ENCODE measurements at regions not wholly inside any gene's neighbourhood (a gene's known extent, or its start where the extent isn't known, plus 50 kb on each side); places are given as distances from the start of the nearest gene placed in this dataset.

DNA sequence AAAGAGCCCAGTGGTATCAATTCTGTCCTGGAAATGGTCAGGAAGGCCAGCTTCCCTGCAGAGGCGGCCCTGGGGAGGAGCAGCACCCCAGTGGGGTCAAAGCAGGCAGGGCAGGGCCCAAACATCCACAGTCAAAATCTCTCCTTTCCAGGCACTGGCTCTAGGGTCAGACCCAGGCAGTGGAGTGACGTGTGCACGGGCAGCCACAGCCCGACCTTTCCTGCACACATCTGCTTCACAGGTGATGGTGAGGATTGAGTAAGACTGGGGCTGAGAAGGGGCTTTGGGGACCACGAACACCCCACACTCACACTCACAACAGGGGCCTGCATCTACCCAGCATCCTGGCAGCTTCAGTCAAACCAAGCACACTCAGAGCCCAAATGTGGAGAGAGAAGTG, 97.8 kb upstream of the GLI2 start:
- Histone ChIP-seq H3F3A (ENCODE audit: control insufficient read depth, insufficient read depth) (no peaks in the 10 kb centered on the region), H3K79me2 (ENCODE audit: control insufficient read depth, low read length) (no peaks in the 10 kb centered on the region), H3K4me3 (ENCODE audit: low read length) (no peak overlapping the region), H3K9me2 (replicated peaks; ENCODE audit: control insufficient read depth, low read length) (no peaks in the 10 kb centered on the region), H3K4me2 (ENCODE audit: low read length) (no peak overlapping the region), H3K27ac (ENCODE audit: low read depth, low read length) (no peak overlapping the region), H3K36me3 (ENCODE audit: control insufficient read depth, low read length) (no peaks in the 10 kb centered on the region), H4K20me1 (ENCODE audit: control insufficient read depth, insufficient read depth, low read depth, low read length) (no peaks in the 10 kb centered on the region), H3K9me3 (ENCODE audit: control insufficient read depth, insufficient read depth, low read length) (no peaks in the 10 kb centered on the region), H3K4me1 (ENCODE audit: control insufficient read depth, low read length) (no peaks in the 10 kb centered on the region), H3K27me3 (ENCODE audit: control insufficient read depth, low read length) (no peaks in the 10 kb centered on the region)
- TF ChIP-seq, protein P1, sequence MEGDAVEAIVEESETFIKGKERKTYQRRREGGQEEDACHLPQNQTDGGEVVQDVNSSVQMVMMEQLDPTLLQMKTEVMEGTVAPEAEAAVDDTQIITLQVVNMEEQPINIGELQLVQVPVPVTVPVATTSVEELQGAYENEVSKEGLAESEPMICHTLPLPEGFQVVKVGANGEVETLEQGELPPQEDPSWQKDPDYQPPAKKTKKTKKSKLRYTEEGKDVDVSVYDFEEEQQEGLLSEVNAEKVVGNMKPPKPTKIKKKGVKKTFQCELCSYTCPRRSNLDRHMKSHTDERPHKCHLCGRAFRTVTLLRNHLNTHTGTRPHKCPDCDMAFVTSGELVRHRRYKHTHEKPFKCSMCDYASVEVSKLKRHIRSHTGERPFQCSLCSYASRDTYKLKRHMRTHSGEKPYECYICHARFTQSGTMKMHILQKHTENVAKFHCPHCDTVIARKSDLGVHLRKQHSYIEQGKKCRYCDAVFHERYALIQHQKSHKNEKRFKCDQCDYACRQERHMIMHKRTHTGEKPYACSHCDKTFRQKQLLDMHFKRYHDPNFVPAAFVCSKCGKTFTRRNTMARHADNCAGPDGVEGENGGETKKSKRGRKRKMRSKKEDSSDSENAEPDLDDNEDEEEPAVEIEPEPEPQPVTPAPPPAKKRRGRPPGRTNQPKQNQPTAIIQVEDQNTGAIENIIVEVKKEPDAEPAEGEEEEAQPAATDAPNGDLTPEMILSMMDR (IDR thresholded peaks at IDR 0.05; ENCODE audit: low read depth, low read length, poor library complexity, severe bottlenecking): no peak
- TF ChIP-seq EZH2phosphoT487 (IDR thresholded peaks at IDR 0.05; ENCODE audit: borderline replicate concordance, low read length): no peak

GRCh38 chr2:120638450-120638849, 97.2 kb upstream of the GLI2 start:
- no peaks in the 10 kb centered on the region for H3K79me2 ChIP-seq (ENCODE audit: control insufficient read depth, low read length)
- no peaks in the 10 kb centered on the region for H3F3A ChIP-seq (ENCODE audit: control insufficient read depth, insufficient read depth)
- no peaks in the 10 kb centered on the region for H3K36me3 ChIP-seq (ENCODE audit: control insufficient read depth, low read length)
- no peak overlapping the region for H3K4me3 ChIP-seq (ENCODE audit: low read length)
- no peaks in the 10 kb centered on the region for H3K27me3 ChIP-seq (ENCODE audit: control insufficient read depth, low read length)
- H3K9me2 ChIP-seq (replicated peaks; ENCODE audit: control insufficient read depth, low read length): no peaks in the 10 kb centered on the region
- H4K20me1 ChIP-seq (ENCODE audit: control insufficient read depth, insufficient read depth, low read depth, low read length): no peaks in the 10 kb centered on the region
- H3K4me1 ChIP-seq (ENCODE audit: control insufficient read depth, low read length): no peaks in the 10 kb centered on the region
- no peaks in the 10 kb centered on the region for H3K9me3 ChIP-seq (ENCODE audit: control insufficient read depth, insufficient read depth, low read length)
- TF ChIP-seq EZH2phosphoT487 (IDR thresholded peaks at IDR 0.05; ENCODE audit: borderline replicate concordance, low read length): no peak
- TF ChIP-seq, protein P1 (IDR thresholded peaks at IDR 0.05; ENCODE audit: low read depth, low read length, poor library complexity, severe bottlenecking): no peak
- H3K4me2 ChIP-seq (ENCODE audit: low read length): no peak overlapping the region
- H3K27ac ChIP-seq (ENCODE audit: low read depth, low read length): no peak overlapping the region

DNA sequence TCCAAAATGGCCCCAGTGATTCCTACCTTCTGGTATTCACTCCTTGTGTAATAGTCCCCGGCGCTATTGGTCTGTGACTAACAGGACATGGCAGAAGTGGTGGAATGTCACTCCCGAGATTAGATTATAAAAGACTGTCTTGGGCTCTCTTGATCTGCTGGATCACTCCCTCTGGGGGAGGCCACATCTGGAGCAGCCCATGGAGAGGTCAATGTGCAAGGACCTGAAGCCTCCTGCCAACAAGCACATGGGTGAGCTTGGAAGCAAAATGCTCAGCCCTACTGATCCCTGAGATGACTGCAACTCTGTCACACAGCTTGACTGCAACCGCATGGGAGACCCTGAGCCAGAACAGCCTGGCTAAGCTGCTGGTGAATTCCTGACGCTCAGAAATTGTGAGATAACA, 94.3 kb upstream of the GLI2 start:
- Histone ChIP-seq H3K36me3 (ENCODE audit: control insufficient read depth, low read length) (no peaks in the 10 kb centered on the region), H3K27me3 (ENCODE audit: control insufficient read depth, low read length) (no peaks in the 10 kb centered on the region), H3K9me2 (replicated peaks; ENCODE audit: control insufficient read depth, low read length) (no peaks in the 10 kb centered on the region), H3K4me1 (ENCODE audit: control insufficient read depth, low read length) (no peaks in the 10 kb centered on the region), H3K4me2 (ENCODE audit: low read length) (no peak overlapping the region), H3K9me3 (ENCODE audit: control insufficient read depth, insufficient read depth, low read length) (no peaks in the 10 kb centered on the region), H3K79me2 (ENCODE audit: control insufficient read depth, low read length) (no peaks in the 10 kb centered on the region), H3K4me3 (ENCODE audit: low read length) (no peak overlapping the region), H3F3A (ENCODE audit: control insufficient read depth, insufficient read depth) (no peaks in the 10 kb centered on the region), H3K27ac (ENCODE audit: low read depth, low read length) (no peak overlapping the region), H4K20me1 (ENCODE audit: control insufficient read depth, insufficient read depth, low read depth, low read length) (no peaks in the 10 kb centered on the region)
- no peak for TF ChIP-seq EZH2phosphoT487 (IDR thresholded peaks at IDR 0.05; ENCODE audit: borderline replicate concordance, low read length)
- TF ChIP-seq, protein P1 (IDR thresholded peaks at IDR 0.05; ENCODE audit: low read depth, low read length, poor library complexity, severe bottlenecking): no peak

DNA sequence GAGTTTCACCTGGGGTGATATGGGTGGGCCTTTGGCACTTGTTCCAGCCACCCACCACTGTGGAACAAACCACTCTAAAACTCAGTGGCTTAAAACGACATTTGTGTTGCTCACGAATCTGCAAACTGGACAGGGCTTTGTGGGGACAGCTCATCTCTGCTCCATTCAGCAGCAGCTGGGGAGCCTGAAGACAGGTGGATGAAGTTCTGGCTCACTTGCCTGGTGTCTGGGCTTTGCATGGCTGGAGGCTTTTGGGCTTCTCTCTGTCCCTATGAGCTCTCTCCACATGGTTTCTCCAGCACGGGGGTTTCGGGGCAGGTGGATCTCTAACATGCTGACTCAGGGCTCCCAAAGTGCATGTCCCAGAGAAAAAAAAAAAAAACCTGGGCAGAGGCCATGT, 93.0 kb upstream of the GLI2 start:
- H3K4me1 ChIP-seq (ENCODE audit: control insufficient read depth, low read length): no peaks in the 10 kb centered on the region
- no peaks in the 10 kb centered on the region for H4K20me1 ChIP-seq (ENCODE audit: control insufficient read depth, insufficient read depth, low read depth, low read length)
- no peaks in the 10 kb centered on the region for H3K9me2 ChIP-seq (replicated peaks; ENCODE audit: control insufficient read depth, low read length)
- no peaks in the 10 kb centered on the region for H3K79me2 ChIP-seq (ENCODE audit: control insufficient read depth, low read length)
- H3K36me3 ChIP-seq (ENCODE audit: control insufficient read depth, low read length): no peaks in the 10 kb centered on the region
- TF ChIP-seq, protein P1 (IDR thresholded peaks at IDR 0.05; ENCODE audit: low read depth, low read length, poor library complexity, severe bottlenecking): no peak
- no peak for TF ChIP-seq EZH2phosphoT487 (IDR thresholded peaks at IDR 0.05; ENCODE audit: borderline replicate concordance, low read length)
- no peak overlapping the region for H3K4me2 ChIP-seq (ENCODE audit: low read length)
- H3K4me3 ChIP-seq (ENCODE audit: low read length): no peak overlapping the region
- H3K9me3 ChIP-seq (ENCODE audit: control insufficient read depth, insufficient read depth, low read length): no peaks in the 10 kb centered on the region
- H3K27me3 ChIP-seq (ENCODE audit: control insufficient read depth, low read length): no peaks in the 10 kb centered on the region
- H3K27ac ChIP-seq (ENCODE audit: low read depth, low read length): no peak overlapping the region
- H3F3A ChIP-seq (ENCODE audit: control insufficient read depth, insufficient read depth): no peaks in the 10 kb centered on the region
